GM21529 (cell line): ENCODE measurements at regions not wholly inside any gene's neighbourhood (a gene's known extent, or its start where the extent isn't known, plus 50 kb on each side); places are given as distances from the start of the nearest gene placed in this dataset.
"Not testable (repeated sequence)": the region's sequence is repeated elsewhere in the genome, so short reads cannot be mapped to it uniquely, and the experiment has no call there.

ENCODE experiments used
- ATAC-seq: cut with Tn5 transposase; IDR thresholded peaks from one replicate; pipeline ENCODE4 v1.9.1; 2021; ENCODE audit not compliant: unreplicated experiment

DNA sequence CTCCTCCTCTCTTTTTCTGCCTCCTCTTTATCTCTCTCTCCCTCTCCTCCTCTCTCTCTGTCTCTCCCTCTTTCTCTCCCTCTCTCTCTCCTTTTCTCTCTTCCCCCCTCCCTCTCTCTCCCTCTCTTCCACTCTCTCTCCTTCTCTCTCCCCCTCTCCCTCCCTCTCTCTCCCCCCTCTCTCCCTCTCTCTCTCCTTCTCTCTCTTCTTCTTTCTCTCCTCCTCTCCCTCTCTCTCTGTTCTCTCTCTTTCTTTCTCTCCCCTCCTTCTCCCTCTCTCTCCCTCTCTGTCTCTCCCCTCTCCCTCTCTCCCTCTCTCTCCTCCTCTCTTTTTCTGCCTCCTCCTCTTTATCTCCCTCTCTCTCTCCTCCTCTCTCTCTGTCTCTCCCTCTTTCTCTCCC lies 197.4 kb downstream of the UQCRFS1 start:
- ATAC-seq: no peak

DNA sequence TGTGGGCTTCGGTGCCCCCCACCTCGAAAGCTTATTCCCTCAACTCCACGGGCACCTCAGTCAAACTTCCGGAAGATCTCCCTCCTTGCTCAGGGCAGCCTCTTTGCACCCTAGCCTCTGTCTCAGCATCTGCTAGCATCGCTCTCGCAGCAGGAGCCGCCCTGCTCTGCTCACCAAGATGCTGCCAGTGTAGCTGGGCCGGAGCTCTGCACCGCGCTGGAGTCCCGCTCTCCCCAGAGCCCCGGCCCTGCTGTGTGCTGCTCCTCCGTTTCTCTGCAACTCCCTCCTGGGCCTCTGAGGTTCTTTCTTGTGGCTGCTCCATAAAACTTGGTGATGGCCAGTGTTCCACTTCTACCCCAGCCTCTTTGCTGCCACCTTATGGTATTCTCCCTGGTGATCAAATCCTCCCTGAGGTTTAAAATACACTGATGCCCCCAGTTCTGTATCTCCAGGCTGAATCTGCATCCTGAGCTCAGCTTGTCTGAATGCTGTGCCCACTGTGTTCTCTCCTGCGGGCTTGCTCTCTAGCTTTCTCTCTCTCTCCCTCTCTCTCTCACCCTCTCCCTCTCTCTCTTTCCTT lies 198.0 kb downstream of the UQCRFS1 start:
- no peak for ATAC-seq

- no peak for ATAC-seq
Measured at GRCh38 chr19:29013988-29014387, 199.0 kb downstream of the UQCRFS1 start.

DNA sequence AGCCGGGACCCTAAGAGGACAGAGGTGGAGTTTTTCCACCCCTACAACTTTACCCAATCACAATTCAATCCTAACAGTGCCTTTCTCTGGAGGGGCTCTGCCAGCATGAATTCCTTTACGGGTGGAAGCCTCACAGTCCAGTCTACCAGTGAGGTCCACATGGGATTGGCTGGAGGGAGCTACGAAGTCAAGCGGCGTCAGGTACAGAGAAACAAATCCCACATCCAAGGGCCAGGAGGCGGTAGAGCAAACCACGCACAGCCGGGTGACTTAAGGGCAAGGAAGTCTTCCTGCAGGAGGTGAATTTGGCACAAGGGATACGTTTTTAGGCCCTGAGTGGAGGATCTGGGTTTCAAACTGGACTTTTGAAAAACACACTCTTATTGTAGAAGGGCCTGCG lies 199.6 kb downstream of the UQCRFS1 start:
- ATAC-seq: no peak

GRCh38 chr19:29012457-29012856 lies 200.5 kb downstream of the UQCRFS1 start:
- ATAC-seq: no peak

DNA sequence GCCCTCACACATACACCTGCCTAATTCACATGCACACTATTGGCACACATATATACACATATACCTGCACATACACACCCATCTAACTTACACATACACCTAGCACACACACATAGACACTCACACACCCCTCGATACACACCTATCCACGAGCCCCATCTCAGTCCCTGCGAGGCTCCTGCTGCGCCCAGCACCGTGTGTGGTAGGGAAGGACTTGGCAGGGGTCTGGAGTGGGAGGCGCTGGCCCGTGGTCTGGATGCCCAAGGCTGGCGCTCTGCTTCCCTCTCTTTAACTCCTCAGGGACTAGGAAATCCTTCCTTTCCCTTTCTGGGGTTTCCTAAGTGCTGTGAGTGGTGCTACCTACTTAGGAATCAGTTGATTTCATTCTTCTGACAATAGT lies 202.7 kb downstream of the UQCRFS1 start:
- ATAC-seq: no peak

DNA sequence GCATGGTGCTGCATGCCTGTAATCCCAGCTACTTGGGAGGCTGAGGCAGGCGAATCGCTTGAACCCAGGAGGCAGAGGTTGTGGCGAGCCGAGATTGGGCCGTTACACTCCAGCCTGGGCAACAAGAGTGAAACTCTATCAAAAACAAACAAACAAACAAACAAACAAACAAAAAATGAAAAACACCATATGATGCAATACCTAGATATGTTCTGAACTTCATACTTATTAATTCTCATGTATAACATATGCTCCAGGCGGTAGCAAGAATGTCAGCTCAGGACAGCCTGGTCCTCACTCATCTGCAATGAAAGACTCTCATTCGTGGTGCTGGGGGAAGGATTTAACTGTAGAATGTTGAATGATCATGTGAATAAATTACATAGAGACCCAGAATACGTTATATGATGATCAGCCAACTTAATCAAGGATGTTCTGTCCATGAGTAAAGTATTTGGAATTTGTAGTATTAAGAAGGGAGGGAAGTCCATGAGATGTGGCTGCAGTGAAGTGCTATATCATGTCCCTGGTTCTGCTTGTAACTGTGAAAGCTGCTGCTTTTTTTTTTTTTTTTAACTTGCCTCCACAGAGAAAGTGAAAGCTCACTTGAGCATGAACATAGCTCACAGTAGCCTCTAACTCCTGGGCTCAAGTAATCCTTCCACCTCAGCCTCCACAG lies 206.8 kb downstream of the UQCRFS1 start:
- no peak for ATAC-seq

DNA sequence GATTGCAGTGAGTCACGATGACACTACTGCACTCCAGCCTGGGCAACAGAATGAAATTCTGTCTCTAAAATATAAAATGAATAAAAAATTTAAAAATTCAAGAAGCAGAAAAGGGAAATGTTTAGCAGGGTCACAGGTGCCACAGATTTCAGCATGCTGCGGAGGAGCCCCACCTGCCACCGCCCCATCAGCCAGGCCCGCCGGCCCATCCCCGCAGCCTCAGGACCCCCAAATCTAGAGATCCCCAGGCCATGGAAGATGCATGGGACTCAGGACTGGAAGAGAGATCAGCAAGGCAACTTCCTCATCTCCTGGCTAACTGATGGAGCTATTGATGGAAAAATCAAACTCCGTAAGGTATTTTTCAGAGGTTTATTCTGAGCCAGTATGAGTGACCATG lies 208.2 kb downstream of the UQCRFS1 start:
- no peak for ATAC-seq

DNA sequence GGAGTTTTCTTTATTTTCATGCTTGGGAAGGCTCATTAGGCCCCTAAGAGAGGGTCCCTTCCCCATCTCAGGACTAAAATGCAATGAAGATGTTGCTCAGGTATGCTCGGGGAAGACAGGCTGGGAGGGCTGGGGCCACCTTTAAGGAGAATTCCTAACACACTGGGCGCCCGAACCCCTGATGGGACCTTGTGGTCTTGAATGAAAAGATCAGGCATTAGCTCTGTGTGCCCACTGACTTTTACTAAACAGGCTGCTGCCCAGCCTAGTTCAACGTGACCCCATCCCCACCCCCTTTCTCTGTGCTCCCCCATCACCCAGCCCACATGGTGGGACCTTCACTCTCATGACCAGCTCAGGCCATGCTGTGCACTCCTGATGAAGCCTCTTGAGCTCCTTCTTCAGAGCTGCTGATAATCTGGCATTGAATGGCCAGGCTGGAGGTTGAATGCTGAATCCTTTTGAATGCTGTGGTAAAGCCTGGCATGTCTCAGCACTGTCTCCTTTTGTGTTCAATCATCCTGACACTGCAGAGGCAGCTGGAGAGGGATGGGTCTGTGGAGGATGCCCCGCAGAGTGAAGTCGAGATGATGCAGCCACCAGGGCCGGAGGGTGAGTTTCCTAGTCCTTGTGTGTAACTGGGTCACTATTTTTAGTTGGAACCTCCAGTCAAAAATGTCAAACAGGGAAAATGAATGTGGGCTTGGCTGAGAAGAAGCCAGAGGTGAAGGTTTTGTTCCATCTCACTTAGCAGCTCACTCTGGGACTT lies 209.1 kb downstream of the UQCRFS1 start:
- no peak for ATAC-seq

DNA sequence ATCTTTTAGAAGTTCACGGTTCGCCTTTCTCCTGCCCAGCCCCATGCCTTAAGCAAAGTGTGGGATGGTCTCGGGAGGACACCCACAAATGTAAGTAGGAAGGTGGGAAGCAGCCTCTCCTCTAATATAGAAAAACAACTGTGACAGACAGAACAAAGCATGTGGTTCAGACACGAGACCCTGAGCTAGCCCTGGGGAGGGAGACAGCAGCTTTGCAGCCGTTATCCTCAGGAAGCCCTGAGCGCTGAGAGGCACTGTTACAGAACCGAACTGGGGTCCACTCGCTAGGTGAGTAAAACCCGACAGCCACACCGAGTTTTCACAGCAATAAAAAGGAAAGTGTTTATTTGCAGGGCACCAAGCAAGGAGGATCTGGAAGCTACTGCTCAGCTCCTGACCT lies 210.6 kb downstream of the UQCRFS1 start:
- ATAC-seq: no peak

GRCh38 chr19:29001597-29002245 lies 211.2 kb downstream of the UQCRFS1 start:
- no peak for ATAC-seq

- no peak for ATAC-seq
Measured at GRCh38 chr19:29001141-29001581, 211.8 kb downstream of the UQCRFS1 start.

DNA sequence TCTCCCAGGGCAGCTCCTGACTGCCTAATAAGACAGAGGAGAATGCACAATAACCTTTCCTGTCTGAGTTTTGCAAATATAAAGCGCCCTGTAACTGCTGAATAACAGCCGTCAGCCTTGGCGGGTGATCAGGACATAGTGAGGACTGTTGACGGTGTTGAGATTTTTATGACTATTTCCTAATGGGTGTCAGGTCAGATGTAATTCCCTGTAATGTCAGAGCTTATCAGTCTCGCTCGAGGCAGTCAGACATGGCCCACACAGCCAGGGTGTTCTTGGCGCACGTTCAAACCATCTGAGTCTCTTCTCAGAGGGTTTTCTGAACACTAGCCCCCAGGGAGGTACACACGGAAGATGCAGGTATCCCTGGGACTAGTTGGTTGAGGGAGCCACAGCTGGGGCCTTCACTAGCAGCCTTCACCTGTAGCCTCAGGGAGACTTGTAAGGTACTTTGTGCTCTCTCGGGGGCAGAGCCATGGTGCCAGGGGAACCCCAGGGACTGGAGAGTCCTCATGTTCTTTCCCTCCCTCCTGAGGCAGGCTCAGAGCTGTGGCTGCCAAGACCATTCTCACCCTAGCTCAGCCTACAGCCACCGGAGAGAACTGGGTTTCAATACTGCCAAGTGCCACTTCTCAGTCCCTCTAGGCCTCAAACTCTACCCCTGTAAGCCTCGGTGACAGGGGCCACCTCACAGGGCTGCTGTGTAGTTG lies 213.1 kb downstream of the UQCRFS1 start:
- ATAC-seq: no peak

DNA sequence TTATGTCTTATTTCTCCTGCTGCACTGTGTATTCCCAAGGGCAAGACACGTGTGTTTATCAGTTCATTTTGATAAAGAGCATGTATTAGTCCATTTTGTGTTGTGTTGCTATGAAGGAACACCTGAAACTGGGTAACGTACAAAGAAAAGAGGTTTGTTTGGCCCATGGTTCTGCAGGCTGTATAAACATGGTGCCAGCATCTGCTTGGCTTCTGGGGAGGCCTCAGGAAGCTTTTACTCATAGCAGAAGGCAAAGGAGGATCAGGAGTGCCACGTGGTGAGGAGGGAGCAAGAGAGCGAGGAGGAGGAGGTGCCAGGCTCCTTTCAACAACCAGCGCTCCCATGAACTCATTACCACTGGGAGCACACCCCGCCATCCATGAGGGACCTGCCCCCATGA lies 214.0 kb downstream of the UQCRFS1 start:
- no peak for ATAC-seq

DNA sequence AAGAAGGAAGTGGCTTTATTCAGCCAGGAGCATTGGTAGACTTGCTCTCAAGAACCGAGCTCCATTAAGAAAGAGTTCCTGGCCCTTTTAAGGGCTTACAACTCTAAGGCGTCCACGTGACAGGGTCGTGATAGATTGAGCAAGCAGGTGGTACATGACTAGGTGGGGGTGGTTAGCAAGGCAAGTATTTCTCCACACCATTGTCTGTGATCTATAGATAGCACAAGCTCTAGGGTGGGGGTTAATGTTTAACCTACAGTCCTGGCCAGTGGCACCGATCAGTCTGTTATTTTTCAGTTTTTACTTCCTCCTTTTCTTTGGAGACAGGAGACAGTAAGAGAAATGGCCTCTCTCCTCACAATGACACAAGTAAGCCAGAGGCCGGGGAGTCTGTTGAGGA lies 215.1 kb downstream of the UQCRFS1 start:
- not testable (repeated sequence) for ATAC-seq

- no peak for ATAC-seq
Measured at GRCh38 chr19:28990522-28990921, 222.4 kb downstream of the UQCRFS1 start.

DNA sequence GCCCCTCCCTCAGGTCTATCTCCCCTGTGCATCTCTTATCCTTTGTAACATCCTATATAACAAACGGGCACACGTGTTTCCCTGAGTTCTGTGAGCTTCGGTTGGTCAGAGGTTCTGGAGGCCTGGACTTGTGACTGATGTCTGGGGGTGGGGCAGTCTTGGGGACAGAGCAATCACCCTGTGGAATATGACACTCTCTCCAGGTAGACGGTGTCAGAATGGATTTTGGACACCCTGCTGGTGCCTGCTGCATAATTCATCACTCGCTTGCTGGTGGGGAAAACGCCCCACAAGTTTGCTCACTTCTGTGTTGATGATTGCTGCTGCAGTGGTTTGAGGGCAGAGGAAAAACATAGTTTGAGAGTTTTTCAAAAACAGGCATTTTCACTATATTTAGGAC lies 223.2 kb downstream of the UQCRFS1 start:
- ATAC-seq: no peak

GRCh38 chr19:28988066-28988465 lies 224.9 kb downstream of the UQCRFS1 start:
- no peak for ATAC-seq

DNA sequence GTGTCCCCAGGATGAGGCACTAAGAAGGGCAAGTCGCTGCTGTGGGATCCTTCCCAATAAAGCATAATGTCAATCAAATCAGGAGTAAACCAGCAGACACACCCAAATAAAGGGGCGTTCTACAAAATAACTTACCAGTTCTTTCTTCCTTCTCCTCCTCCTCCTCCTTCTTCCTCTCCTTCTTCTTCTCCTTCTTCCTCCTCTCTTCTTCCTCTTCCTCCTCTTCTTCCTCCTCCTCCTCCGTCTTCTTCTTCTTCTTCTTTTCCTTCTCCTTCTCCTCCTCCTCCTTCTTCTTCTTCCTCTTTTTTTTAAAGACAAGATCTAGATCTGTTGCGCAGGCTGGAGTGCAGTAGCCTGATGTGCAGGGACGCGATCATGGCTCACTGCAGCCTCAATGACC lies 225.8 kb downstream of the UQCRFS1 start:
- no peak for ATAC-seq

DNA sequence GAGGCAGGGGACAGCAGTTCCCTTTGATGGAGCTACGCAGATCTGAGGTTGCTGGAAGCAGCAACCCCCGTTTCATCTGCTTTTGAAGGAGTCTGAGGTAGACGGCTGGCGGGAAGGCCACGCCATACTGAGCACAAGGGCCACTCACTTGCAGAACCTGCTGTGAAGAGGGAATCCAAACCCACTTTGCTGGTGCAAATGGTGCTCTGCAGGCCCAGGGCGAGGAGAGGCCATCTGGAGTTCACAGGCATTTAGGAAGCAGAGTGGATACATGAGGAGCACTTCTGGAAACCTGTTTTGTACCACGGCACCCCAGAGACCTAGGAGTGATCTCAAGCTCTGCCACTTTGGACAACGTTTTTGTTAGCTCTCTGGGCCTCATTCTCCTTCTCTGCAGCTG lies 227.8 kb downstream of the UQCRFS1 start:
- ATAC-seq: no peak

- ATAC-seq: no peak
Measured at GRCh38 chr19:28984315-28984714, 228.6 kb downstream of the UQCRFS1 start.
